Neuronal stem cell (in vitro differentiated cells): ENCODE measurements at regions not wholly inside any gene's neighbourhood (a gene's known extent, or its start where the extent isn't known, plus 50 kb on each side); places are given as distances from the start of the nearest gene placed in this dataset.

Source experiments
- DNase-seq: peaks from one replicate; pipeline ENCODE4 v3.0.0-alpha.2; 2013; ENCODE audit warnings: low spot score
- H2AFZ ChIP-seq: one replicate; pipeline ENCODE4 v1.6.1; 2013; ENCODE audit warnings: mild to moderate bottlenecking, low read length, inconsistent platforms
- H2AK5ac ChIP-seq: 2 replicates; pipeline ENCODE4 v1.6.1; 2013; ENCODE audit warnings: low read depth, mild to moderate bottlenecking, inconsistent platforms, low read length, moderate library complexity, mixed read lengths
- H2BK120ac ChIP-seq: 2 replicates; pipeline ENCODE4 v1.6.1; 2013; ENCODE audit warnings: low read depth, mild to moderate bottlenecking, inconsistent platforms, low read length, moderate library complexity, mixed read lengths
- H2BK12ac ChIP-seq: one replicate; pipeline ENCODE4 v1.6.1; 2013; ENCODE audit warnings: low read length, inconsistent platforms
- H2BK15ac ChIP-seq: 2 replicates; pipeline ENCODE4 v1.6.1; 2013; ENCODE audit warnings: mild to moderate bottlenecking, low read length, inconsistent platforms, mixed read lengths
- H2BK5ac ChIP-seq: one replicate; pipeline ENCODE4 v1.6.1; 2013; ENCODE audit warnings: inconsistent platforms, mild to moderate bottlenecking, low read length, moderate library complexity
- H3K14ac ChIP-seq: one replicate; pipeline ENCODE4 v1.6.1; 2013; ENCODE audit warnings: low read length, inconsistent platforms
- H3K18ac ChIP-seq: 2 replicates; pipeline ENCODE4 v1.6.1; 2013; ENCODE audit warnings: low read length, inconsistent platforms
- H3K23ac ChIP-seq: 2 replicates; pipeline ENCODE4 v1.6.1; 2013; ENCODE audit warnings: low read depth, mild to moderate bottlenecking, mixed read lengths, low read length, inconsistent platforms; ENCODE audit not compliant: poor library complexity
- H3K27ac ChIP-seq: replicated peaks from 3 replicates; pipeline ENCODE4 v1.5.1; 2013; ENCODE audit warnings: low read length, inconsistent platforms
- H3K27me3 ChIP-seq, 3 experiments: 2 replicates each; pipeline ENCODE4 v1.6.1; 2013; ENCODE audit warnings: low read length in 3 of 3, mild to moderate bottlenecking in 2 of 3, inconsistent platforms in 1 of 3, low read depth in 1 of 3, mixed read lengths in 1 of 3, moderate library complexity in 1 of 3; ENCODE audit not compliant: control insufficient read depth in 3 of 3, insufficient read depth in 3 of 3
- H3K36me3 ChIP-seq, 2 donors: replicated peaks in 1 of 2; 2 replicates each; pipeline ENCODE4 v1.6.1; 2013; ENCODE audit warnings: low read length in 2 of 2; ENCODE audit not compliant: control insufficient read depth in 2 of 2, insufficient read depth in 2 of 2
- H3K4ac ChIP-seq: 2 replicates; pipeline ENCODE4 v1.6.1; 2013; ENCODE audit warnings: inconsistent platforms, mild to moderate bottlenecking, low read length, moderate library complexity
- H3K4me1 ChIP-seq, 2 donors: 1 replicate in 1 of 2; 2 replicates in 1 of 2; pipeline ENCODE4 v1.6.1; 2013; ENCODE audit warnings: low read length in 2 of 2, low read depth in 1 of 2; ENCODE audit not compliant: control insufficient read depth in 2 of 2, insufficient read depth in 1 of 2
- H3K4me2 ChIP-seq: one replicate; pipeline ENCODE4 v1.6.1; 2013; ENCODE audit warnings: mild to moderate bottlenecking, low read length, inconsistent platforms; ENCODE audit not compliant: insufficient read depth, poor library complexity, severe bottlenecking
- H3K4me3 ChIP-seq, 2 donors: 2 replicates each; pipeline ENCODE4 v1.5.1; 2013; ENCODE audit warnings: low read length in 2 of 2, mild to moderate bottlenecking in 2 of 2, inconsistent platforms in 1 of 2, moderate library complexity in 1 of 2
- H3K79me1 ChIP-seq: one replicate; pipeline ENCODE4 v1.6.1; 2013; ENCODE audit warnings: low read depth, mild to moderate bottlenecking, inconsistent platforms, low read length, moderate library complexity
- H3K9ac ChIP-seq: one replicate; pipeline ENCODE4 v1.6.1; 2013; ENCODE audit warnings: mild to moderate bottlenecking, low read depth, low read length, inconsistent platforms; ENCODE audit not compliant: poor library complexity
- H3K9me3 ChIP-seq, 2 donors: replicated peaks in 1 of 2; 2 replicates each; pipeline versions ENCODE3 to v1.6.1; 2013; ENCODE audit warnings: low read length in 2 of 2, mild to moderate bottlenecking in 2 of 2, inconsistent platforms in 1 of 2, low read depth in 1 of 2, mixed read lengths in 1 of 2, moderate library complexity in 1 of 2; ENCODE audit not compliant: control insufficient read depth in 2 of 2, insufficient read depth in 1 of 2
- H4K8ac ChIP-seq: one replicate; pipeline ENCODE4 v1.6.1; 2013; ENCODE audit warnings: low read depth, mild to moderate bottlenecking, inconsistent platforms, low read length, moderate library complexity
- H4K91ac ChIP-seq: one replicate; pipeline ENCODE4 v1.6.1; 2013; ENCODE audit warnings: low read length, low read depth, mild to moderate bottlenecking, inconsistent platforms; ENCODE audit not compliant: poor library complexity
- WGBS, 2 donors: extraction: QIAGEN DNeasy Blood & Tissue Kit; methylation state at CpG; one replicate each; pipeline ENCODE4 v1.1.7; 2013; ENCODE audit warnings: missing lambda C conversion rate in 2 of 2, mixed read lengths in 1 of 2; ENCODE audit not compliant: insufficient read length in 2 of 2, insufficient replicate concordance in 1 of 2; ENCODE audit errors: extremely low coverage in 2 of 2; 5-methylcytosine and 5-hydroxymethylcytosine counted together

- Histone ChIP-seq H3K4me2 (no peak overlapping the region), H2BK15ac (no peak overlapping the region), H3K4me3 (no peak overlapping the region), H2BK5ac (no peak overlapping the region), H2BK12ac (no peak overlapping the region), H2BK120ac (no peak overlapping the region), H3K36me3 (no peaks in the 10 kb centered on the region), H3K4me1 (peaks cover 7 to 8% of the 10 kb centered on the region in 2 donors), H3K9me3 (no peaks in the 10 kb centered on the region), H3K79me1 (no peaks in the 10 kb centered on the region), H4K8ac (no peak overlapping the region), H4K91ac (no peak overlapping the region), H3K4ac (no peak overlapping the region), H3K23ac (no peak overlapping the region), H2AFZ (no peak overlapping the region), H3K27me3 (peaks cover 0 to 12% (median 0%) of the 10 kb centered on the region in 3 experiments), H3K9ac (no peak overlapping the region), H3K27ac (no peak overlapping the region), H3K14ac (no peak overlapping the region), H2AK5ac (no peak overlapping the region), H3K18ac (no peak overlapping the region)
- DNase-seq: no peak
Measured at GRCh38 chr6:90416322-90416721, 119.7 kb upstream of the BACH2 start.

- WGBS, 2 donors: no CpG with 5 or more reads among the region's 2 CpGs
- no peak overlapping the region for H3K14ac ChIP-seq
- no peaks in the 10 kb centered on the region for H3K79me1 ChIP-seq
- no peak overlapping the region for H2BK5ac ChIP-seq
- H3K4ac ChIP-seq: no peak overlapping the region
- H4K8ac ChIP-seq: no peak overlapping the region
- peak overlapping the region; percentile 54 for H3K9ac ChIP-seq
- H2BK15ac ChIP-seq: no peak overlapping the region
- no peak overlapping the region for H3K23ac ChIP-seq
- no peaks in the 10 kb centered on the region for H3K36me3 ChIP-seq
- H3K27me3 ChIP-seq: peaks cover 0 to 16% (median 0%) of the 10 kb centered on the region in 3 experiments
- H3K4me2 ChIP-seq: no peak overlapping the region
- H3K4me3 ChIP-seq: no peak overlapping the region
- H3K9me3 ChIP-seq: no peaks in the 10 kb centered on the region
- peaks cover 7 to 8% of the 10 kb centered on the region in 2 donors for H3K4me1 ChIP-seq
- no peak for DNase-seq
- H2BK12ac ChIP-seq: no peak overlapping the region
- H2AFZ ChIP-seq: no peak overlapping the region
- no peak overlapping the region for H3K18ac ChIP-seq
- H3K27ac ChIP-seq: no peak overlapping the region
- peak overlapping the region; percentile 81 for H2AK5ac ChIP-seq
- no peak overlapping the region for H4K91ac ChIP-seq
- no peak overlapping the region for H2BK120ac ChIP-seq
Measured at GRCh38 chr6:90415178-90415577, 118.5 kb upstream of the BACH2 start.

- H2BK12ac ChIP-seq: no peak overlapping the region
- H4K91ac ChIP-seq: no peak overlapping the region
- peaks cover 0 to 24% (median 0%) of the 10 kb centered on the region in 3 experiments for H3K27me3 ChIP-seq
- no CpG with 5 or more reads among the region's 5 CpGs for WGBS, 2 donors
- no peak overlapping the region for H2BK15ac ChIP-seq
- no peak overlapping the region for H4K8ac ChIP-seq
- no peak overlapping the region for H2BK5ac ChIP-seq
- DNase-seq: no peak
- no peak overlapping the region for H3K9ac ChIP-seq
- H3K4me1 ChIP-seq: peaks cover 7 to 8% of the 10 kb centered on the region in 2 donors
- H3K4me3 ChIP-seq: no peak overlapping the region
- H3K14ac ChIP-seq: no peak overlapping the region
- H2AFZ ChIP-seq: peak overlapping the region; percentile 82
- H3K27ac ChIP-seq: no peak overlapping the region
- no peak overlapping the region for H2BK120ac ChIP-seq
- no peak overlapping the region for H3K23ac ChIP-seq
- H3K36me3 ChIP-seq: no peaks in the 10 kb centered on the region
- no peak overlapping the region for H3K4me2 ChIP-seq
- no peak overlapping the region for H3K4ac ChIP-seq
- no peaks in the 10 kb centered on the region for H3K79me1 ChIP-seq
- H3K18ac ChIP-seq: no peak overlapping the region
- H2AK5ac ChIP-seq: no peak overlapping the region
- no peaks in the 10 kb centered on the region for H3K9me3 ChIP-seq
Measured at GRCh38 chr6:90414352-90414751, 117.7 kb upstream of the BACH2 start.

- Histone ChIP-seq H3K9ac (no peak overlapping the region), H3K23ac (no peak overlapping the region), H3K4me3 (peak overlapping the region in 1 of 2 donors; percentile 24), H3K79me1 (no peaks in the 10 kb centered on the region), H3K4ac (no peak overlapping the region), H3K14ac (no peak overlapping the region), H3K36me3 (no peaks in the 10 kb centered on the region), H3K9me3 (no peaks in the 10 kb centered on the region), H3K4me2 (no peak overlapping the region), H2BK15ac (peak overlapping the region; percentile 18), H2BK5ac (no peak overlapping the region), H3K27ac (no peak overlapping the region), H3K27me3 (peaks cover 0 to 24% (median 0%) of the 10 kb centered on the region in 3 experiments), H2BK12ac (no peak overlapping the region), H3K4me1 (peaks cover 7 to 8% of the 10 kb centered on the region in 2 donors), H2BK120ac (no peak overlapping the region), H4K8ac (peak overlapping the region; percentile 19), H3K18ac (no peak overlapping the region), H2AFZ (peak overlapping the region; percentile 82), H2AK5ac (no peak overlapping the region), H4K91ac (no peak overlapping the region)
- no CpG with 5 or more reads among the region's 8 CpGs for WGBS, 2 donors
- no peak for DNase-seq
Measured at GRCh38 chr6:90413867-90414266, 117.2 kb upstream of the BACH2 start.
